Activated CD8-positive, alpha-beta memory T cell treated with anti-CD3 and anti-CD28 coated beads, Interleukin-2, amount 50 U/mL, for 1 hour (primary cell): ENCODE measurements at regions not wholly inside any gene's neighbourhood (a gene's known extent, or its start where the extent isn't known, plus 50 kb on each side); places are given as distances from the start of the nearest gene placed in this dataset.

Experiments used
- DNase-seq: peaks from one replicate; pipeline ENCODE4 v3.0.0-alpha.2; 2020; ENCODE audit errors: extremely low read depth

DNA sequence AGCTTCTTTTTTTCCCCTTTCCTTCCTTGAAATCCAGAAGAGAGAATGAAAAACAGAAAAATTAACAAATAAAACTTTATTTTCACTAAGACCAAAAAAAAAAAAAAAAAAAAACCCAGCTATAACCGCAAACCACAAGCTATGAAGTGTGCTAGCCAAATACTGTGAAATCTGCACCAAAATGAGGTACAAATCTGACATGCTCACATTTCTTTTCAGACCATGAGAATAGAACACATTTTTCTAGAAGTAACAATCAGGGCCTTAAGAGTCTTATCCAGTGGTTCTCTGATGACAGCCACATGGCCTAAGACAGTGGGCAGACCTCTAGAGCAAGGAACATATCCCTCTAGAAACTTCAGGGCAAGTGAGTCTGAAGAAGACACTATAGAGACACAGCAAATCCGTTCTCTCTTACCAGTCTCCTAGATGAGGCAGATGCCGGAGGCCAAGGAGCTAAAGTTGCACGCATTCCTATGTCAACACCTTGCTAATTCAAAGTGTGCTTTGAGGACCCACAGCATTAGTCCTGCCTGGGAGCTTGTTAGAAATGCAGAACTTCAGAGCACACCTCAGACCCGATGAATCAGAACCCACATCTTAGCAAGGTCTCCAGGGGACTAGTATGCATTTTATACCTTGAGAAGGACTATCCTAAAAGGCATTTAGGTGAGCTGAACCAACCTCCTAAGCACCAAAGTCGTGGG lies 317.1 kb downstream of the MYCN start:
- DNase-seq, result no peak

DNA sequence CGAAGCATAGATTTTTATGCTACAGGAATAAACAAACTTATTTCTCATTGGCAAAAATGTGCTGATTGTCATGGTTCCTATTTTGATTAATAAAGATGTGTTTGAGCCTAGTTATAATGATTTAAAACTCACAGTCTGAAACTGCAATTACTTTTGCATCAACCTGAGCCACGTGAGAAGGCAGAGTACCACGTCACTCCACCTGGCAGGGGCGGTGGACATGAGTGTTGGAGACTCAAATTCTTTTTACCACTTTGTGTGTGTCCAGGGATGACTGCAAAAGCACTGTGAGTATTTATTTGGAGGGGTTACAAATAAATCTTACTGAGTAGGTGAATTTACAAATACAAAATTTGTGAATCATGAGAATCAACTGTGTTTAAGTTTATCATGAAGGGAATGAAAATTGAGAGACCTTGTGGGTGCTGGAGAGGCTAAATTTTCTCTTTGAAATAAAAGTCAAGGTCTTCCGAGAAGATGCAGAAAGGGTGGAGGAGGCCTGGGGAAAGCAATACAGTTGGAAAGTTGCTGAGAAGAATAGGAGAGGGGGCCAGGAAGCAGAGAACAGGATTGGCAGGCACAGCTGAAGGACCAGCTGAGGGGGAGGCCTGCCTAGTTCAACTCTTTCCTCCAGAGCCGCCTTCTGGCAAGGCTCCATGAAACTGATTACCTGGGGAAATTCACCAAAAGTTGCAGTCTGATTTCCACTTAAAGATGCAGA lies 316.4 kb downstream of the MYCN start:
- DNase-seq, result no peak

DNA sequence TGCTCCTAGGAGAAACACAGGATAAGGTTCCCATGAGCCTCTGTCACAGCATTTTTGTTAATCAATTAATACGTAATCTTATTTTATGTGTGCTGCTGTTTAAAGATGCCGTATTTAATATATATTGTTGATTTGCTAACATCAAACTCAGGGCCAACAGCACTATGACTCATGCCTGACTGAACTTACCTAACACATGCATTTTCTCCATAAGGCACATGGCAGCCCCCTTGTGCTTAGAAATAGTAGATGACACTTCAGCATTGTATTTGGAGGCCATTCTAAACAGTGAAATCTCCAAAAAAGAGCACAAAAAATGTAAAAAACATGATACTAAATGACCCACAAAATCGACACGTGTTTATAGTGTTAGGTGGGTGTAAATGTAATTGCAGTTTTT lies 314.8 kb downstream of the MYCN start:
- DNase-seq, result no peak

DNA sequence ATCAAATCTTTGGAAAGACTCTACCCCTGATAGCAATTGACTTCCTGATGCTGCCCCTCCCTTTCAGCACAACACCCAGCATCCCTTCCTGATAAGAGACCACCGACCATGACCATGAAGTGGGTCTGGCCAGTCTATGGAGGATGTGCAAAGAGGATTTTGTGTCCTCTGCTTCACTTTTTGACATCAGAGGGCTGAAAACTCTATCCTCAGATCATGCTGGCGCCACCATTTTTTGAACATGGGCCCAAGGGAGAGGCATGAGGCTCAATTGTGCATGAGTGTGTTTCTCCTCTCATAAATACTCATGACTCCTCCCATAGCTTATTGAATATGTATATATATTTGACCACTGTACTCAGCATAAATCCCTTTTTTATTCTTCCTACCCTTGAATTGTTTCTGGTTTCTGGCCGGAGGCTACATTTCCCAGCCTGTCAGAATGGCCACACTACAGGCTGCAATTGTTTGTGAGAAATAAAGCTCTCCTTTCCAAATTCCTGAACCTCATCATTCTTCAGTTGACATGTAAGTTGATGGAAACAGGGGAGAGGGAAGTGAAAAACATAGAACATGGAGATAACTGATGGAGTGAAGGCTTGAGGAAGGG lies 314.1 kb downstream of the MYCN start:
- DNase-seq, result no peak

DNA sequence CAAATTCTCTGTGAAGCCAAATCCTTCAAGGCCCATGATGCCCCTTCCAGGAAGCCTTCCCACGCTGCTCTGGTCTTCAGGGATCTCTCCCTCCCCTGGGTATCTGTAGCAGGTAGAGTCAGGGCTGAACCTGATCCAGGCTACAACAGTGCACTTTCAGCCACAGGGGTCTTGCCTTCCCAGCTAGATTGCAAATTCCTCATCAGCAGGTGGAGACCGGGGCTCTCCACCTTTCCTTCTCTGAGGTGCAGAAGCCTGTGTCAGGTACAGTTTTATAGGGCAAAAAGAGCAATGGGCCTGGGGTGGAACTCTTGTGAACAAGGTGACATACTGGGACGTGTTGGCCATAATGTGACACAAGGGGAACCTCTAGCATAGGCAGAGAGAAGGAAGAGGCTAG lies 312.9 kb downstream of the MYCN start:
- DNase-seq, result no peak

DNA sequence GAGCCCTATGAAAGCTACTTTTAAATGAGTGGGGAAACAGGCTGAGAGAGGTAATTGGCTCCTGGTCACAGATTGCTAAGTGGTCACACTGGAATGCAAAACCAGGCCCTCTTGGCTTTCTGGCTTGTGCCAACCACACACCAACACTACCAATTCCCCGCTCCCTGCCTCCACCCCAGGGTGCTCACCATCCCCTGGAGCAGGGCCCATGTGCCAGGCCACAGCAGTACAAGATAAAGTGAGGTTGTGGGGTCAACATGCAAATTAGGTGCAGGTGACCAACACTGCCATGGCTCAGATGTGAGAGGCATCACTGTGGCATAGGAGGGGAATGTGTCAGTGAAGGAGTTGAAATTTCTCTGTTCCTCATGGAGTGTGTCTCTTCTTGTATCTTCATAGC lies 312.5 kb downstream of the MYCN start:
- no peak for DNase-seq

DNA sequence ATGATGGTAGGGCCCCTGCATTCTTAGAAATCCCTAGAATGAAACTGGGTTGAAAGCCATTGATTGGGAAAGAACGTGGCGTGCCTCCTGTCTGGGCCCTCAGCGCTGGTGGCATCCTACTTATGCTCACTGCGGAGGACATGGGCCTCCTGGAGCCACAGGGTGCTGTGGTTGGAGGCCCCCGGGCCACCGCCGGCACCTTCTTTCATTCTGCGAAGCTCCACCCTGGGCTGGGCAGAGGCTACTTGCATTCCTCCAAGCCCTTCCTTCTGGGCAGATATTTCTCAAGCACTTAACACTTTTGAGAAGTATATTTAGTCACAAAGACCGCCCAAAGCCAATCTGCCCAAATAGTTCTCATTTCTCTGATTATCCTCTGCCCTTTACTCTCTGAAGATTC lies 311.9 kb downstream of the MYCN start:
- DNase-seq, result no peak

DNA sequence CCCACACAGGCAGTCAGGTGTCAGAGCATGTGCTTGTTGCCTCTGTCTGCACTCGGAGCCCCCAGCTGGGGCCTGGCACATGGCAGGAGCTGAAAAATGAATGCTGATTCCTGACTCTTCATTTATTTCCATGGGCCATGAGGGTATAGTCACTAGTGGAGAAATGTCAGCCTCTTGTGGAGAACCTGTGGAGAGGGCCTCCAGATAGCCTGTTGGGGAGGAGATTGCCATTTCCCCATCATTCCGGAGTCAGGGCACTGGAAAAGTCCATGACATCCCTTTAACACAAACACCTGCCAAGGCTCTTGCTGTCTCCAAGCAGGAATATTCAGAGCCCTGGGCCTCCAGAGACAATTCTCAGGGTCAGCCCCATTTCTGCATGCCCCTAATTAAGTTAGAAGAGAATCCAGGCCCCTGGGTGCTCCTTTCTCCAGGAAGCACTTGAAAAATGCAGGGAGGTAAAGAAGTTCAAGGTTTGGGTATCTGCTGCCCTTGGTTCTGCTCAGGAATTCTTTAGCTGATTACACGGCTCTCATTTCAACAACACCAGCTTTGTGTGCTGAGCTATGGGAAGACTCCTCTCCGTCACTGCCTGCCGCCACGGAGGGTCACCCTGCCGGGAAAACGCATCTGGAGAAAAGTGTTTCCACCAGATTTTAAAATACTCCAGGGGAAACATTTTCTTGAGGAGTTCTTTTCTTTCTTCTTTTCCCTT lies 311.3 kb downstream of the MYCN start:
- no peak for DNase-seq

DNA sequence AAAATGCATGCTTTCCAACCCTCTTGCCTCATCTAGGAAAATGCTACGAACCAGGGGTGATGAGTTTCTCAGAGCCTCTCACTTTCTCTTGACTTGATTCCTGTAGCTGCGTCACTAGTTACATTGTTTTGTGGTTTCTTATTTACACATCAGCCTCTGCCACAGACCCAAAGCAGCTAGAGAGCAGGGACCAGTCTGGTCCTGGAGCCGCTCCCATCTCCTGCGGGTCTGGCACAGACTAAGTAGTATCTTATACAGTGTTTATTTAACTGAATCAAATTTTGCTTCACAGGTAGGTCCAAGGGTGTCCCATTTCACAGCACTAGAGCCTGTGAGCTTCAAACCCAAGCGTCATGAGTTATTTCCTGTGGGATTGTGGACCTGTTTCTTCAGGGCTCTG lies 310.5 kb downstream of the MYCN start:
- DNase-seq, result no peak

DNA sequence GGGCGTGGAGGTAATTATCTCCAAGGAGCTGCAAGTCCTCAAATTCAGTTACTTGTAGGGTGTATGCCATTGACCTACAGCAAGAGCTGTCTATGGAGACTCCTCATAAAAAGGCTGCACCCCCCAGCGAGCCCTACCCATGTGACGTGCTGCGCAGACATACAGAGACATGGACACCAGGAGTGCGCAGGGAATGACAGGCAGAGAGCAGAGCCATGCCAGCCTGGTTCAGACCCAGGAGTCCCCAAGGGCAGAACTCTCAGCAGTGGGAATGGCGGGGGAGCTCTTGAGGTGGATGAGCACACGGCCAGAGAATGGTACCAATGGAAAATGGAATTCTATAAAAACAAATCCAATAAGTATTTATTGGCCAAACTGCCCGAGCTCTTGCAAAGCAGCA lies 310.1 kb downstream of the MYCN start:
- no peak for DNase-seq

DNA sequence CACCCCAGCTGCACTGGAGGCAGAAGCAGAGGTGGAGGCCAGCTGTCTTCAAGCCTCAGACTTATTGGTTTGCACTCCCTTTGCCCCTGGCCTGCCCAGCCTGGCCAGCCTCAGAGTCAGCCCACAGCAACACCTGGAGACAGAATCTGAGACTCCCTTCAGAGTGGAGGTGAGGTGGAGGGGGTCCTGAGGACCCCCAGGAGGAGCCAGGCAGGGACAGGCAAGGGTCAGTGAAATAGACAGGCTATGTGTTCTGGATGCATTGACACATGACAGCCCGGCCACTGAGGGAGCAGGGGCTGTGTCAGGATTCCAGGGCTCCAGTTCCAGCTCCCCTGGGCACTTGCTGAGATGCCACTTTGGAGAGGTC lies 309.7 kb downstream of the MYCN start:
- no peak for DNase-seq

DNA sequence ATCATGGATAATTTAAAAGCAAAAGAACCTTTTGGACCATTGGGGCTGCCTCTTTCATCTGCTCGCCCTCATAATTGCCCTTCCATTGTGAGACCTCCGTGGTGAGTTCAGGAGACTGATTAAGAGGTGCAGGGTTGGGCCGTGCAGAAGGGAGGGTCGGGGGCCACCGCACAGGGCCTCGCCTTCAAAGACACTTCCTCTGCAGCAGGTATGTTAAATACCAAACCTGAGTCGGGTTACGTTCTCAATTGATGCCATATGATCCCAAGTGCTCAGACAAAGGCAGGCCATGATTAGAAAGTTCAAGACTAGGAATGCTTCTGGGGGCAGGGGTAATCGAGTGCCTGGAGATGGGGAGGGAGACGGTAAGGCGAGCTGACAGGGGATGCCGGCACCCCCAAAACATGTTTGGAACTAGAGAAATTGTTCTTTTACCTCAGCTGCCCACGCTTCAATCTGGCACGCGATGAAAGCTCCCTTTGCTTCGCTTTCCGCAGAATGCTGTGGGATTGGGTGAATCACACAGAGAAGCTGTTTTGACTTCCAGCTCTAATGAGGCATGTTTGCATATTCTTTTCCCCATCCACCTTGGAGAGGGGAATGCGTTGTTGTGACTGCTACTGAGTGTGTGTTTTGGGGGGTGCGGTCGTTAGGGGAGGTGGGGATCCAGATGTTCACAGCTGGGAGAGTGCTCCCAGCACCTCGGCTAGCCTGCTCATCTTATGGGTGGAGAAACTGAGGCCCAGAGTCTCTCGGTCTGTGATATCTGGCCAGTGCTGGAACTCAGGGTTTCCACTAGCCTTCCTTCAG lies 309.1 kb downstream of the MYCN start:
- DNase-seq, result no peak

DNA sequence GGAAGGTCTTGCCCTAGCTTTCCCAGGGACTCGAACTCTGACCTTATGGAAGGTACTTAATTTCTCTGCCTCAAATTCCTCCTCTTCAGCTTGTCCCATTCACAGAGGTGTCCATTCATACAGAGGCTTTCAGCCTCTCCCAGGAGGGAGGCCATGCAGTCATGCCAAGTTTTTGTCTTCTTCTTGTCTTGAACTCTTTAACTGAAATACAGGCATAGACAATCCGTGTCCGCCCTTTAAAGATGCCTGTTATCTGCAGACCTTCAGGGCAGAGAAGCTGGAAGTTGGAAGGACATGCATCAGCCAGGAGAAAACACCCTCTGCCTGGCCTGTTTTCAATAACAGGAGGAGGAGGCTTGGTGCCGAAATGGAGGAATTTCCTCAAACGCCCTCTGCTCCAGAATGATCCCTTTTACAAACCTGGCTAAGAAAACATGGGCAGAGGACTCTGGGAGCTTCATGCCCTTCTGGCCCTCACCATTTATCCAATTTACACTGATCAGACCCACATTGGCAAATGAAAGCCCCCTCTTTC lies 308.3 kb downstream of the MYCN start:
- DNase-seq, result no peak

DNA sequence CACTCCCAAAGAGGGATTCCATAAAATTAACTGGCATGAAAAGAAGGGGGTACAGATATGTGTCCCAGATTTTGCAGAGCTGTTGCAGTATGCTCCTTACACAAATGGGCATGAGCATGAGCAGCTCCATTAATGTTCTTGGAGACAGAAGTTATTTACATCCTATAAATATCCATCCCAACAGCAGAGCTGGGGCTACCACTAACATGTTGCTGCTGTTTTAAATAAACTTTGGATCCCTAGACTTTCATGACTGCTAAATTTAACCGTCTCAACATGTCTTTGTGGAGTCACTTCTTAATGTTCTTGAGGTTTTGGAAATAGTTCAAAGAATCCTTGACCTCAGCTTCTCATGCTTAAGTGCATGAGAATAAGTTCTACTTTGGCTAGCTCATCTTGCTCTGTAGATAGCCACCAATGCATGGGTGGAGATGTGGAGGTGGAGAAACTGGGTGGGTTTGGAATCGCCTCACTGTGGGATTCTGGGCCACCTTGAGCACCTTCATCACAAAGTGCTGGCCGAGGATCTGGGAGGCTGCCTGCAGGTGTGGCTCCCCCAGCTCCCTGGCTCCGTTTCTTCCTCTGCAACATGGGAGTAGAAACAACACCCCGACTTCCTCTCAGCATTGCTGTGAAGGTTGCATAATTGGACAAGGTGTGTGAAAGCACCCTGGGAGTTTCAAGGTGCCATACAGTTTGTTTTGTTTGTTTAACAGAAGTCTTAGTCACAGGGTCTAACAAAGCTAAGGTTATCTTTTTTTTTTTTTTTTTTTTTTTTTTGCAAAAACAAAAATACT lies 307.2 kb downstream of the MYCN start:
- no peak for DNase-seq

DNA sequence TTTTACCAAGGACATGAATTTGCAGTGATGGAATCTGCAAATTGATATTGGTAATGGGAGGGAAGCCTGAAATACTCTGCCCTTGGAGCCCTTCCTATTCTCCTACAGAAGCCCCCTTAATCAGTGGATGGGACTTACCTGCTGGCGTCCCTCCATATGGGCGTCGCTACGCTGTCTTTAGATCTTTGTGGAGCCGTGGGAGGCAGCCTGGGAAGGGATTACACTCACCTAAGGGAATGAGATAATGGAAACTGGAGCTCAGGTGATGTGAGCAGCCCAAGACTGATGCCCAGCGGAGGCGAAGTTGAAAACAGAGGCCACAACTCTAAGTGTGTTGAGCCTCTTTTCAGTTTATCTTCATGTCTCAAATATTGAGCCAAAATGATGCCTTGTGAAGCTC lies 306.6 kb downstream of the MYCN start:
- DNase-seq, result no peak

DNA sequence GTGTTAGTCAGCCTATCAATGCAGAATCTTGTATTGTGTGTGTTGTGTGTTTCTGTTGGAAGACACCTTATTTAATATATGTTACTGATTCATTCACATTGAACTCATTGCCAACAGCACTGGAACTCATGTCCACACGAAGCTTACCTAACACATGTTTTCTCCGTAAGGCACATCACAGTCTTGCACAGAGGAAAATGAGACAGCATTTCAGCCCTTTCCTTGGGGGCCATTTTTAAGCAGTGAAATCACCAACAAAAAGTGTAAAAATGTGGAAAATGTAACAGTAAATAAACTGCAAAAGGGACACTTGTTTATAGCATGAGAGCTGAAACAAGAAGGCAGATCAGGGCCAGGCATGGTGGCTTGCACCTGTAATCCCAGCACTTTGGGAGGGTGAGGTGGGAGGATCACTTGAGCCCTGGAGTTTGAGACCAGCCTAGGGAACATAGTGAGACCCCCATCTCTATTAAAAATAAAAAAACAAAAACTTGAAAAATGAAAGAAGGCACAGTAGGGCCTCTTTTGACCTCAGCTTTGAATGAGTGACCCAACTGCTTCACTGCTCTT lies 306.0 kb downstream of the MYCN start:
- no peak for DNase-seq

DNA sequence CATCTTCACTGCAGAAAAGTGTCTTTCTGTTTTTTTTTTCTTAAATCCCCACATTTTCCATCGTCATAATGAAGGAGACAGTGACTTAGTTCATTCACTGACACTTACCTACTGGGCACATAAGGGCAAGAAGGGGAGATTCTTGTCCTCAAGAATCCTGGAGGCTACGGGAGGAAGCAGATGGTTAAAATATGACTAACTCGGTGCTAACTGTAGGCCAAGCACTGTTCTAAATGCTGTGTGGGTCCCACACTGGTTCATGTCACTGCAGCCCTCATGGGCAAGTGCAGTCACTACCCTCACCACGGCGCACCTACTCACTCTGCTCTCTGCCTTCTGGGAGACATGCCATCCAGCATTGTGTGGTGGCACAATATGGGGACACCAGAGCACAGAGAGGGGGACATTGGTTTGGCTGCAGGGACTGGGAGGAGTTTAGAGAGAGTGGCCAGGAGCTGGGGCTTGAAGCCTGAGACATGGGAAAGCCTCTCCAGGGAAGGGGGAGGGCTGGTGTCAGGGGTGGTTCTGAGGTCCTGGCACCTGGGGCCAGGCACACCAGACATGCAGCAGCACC lies 305.2 kb downstream of the MYCN start:
- no peak for DNase-seq

DNA sequence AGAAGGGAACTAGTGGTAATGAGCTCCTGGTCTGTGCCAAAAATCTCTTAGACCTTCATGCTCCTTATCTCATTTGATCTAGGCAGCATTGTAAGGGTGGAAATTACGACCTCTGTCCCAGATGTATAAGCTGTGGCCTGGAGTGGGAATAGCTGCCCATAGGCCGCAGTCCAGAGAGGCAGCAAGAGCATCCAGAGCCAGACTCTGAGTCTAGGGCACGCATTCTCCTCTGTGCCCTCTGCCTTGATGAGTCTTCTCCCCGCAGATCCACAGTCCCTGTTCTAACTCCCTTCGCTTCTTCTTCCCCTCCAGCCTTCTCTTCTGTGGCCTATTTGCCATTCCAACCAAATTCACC lies 304.6 kb downstream of the MYCN start:
- no peak for DNase-seq

DNA sequence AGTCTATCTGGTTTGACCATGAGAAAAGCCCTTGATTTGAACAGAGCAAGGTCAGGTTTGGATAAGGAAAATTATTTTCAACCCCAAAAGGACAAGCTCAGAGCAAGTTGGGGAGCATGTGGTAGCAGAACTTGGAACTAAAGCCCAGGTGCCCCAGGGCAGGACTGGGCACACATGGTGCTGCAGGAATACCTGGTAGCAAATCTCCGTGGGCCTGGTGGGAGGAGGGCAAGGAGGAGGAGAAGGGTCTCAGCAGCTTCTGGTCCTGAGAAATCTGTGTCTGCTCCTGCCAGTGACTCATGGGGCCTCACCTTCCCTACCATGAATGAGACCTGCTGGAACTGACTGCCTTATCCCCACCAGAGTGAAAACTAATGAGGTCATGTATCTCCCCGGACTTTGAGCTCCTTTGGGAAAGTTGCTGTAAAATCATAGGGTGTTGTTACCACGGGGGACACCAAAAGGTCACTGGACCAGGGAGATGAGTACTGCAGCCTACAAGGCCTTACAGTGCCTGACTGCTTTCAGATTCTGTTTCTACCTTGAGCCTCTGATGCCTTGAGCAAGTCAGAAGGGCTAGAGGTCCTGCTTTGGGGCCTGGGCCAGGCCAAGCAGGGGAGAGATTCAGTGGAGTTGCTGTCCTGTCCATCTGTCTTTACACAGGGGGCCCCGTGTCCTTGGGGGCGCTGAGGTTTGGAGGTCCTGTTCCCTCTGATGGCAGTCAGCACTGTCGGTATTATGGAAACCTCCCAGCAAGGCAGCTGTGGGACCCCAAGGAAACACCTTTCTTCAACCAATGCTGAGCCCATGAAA lies 304.0 kb downstream of the MYCN start:
- DNase-seq, result no peak
